OCI-LY7 (cell line): ENCODE measurements at regions not wholly inside any gene's neighbourhood (a gene's known extent, or its start where the extent isn't known, plus 50 kb on each side); places are given as distances from the start of the nearest gene placed in this dataset.

Source experiments
- CTCF ChIP-seq: fragments of 200-600 bp; sonication (generic); conservative IDR thresholded peaks from 2 replicates; pipeline ENCODE4 v1.5.1; 2014; ENCODE audit warnings: mild to moderate bottlenecking, antibody characterized with exemption, low read length, moderate library complexity, mixed read lengths
- EZH2phosphoT487 ChIP-seq: fragments of 200-600 bp; sonication (generic); IDR thresholded peaks from 2 replicates; pipeline ENCODE4 v1.6.1; 2018; ENCODE audit warnings: low read depth, borderline replicate concordance, mild to moderate bottlenecking, mixed run types, antibody characterized with exemption, low read length, moderate library complexity, mixed read lengths

GRCh38 chr1:5755552-5756125, 236.6 kb downstream of the NPHP4 start:
- no peak for TF ChIP-seq CTCF
- TF ChIP-seq EZH2phosphoT487 = no peak
